Keratinocyte (primary cell): ENCODE measurements at regions not wholly inside any gene's neighbourhood (a gene's known extent, or its start where the extent isn't known, plus 50 kb on each side); places are given as distances from the start of the nearest gene placed in this dataset.

ENCODE experiments used
- DNase-seq: peaks from one replicate; pipeline ENCODE4 v3.0.0-alpha.2; 2011; ENCODE audit warnings: low read depth, missing footprints, low spot score
- FAIRE-seq: peaks from 2 replicates; lab custom pipeline; 2011; peaks lifted over from hg19 to GRCh38; lab: Jason Lieb, UNC
- H2AFZ ChIP-seq: 2 replicates; pipeline ENCODE4 v1.6.0; 2012; ENCODE audit warnings: low read length, control low read depth, inconsistent platforms; ENCODE audit not compliant: control insufficient read depth
- H3K27ac ChIP-seq: 2 replicates; pipeline ENCODE4 v1.5.1; 2011; ENCODE audit warnings: low read length; ENCODE audit not compliant: control insufficient read depth, insufficient read depth
- H3K27me3 ChIP-seq: 3 replicates; pipeline ENCODE4 v1.6.0; 2011; ENCODE audit warnings: low read length; ENCODE audit not compliant: control insufficient read depth, insufficient read depth; ENCODE audit errors: extremely low read depth
- H3K36me3 ChIP-seq, 2 experiments: 2 replicates in 1 of 2; 3 replicates in 1 of 2; pipeline ENCODE4 v1.5.1; 2011; ENCODE audit warnings: low read length in 2 of 2, mild to moderate bottlenecking in 1 of 2; ENCODE audit not compliant: control insufficient read depth in 2 of 2, insufficient read depth in 2 of 2; ENCODE audit errors: extremely low read depth in 1 of 2
- H3K4me1 ChIP-seq: 3 replicates; pipeline ENCODE4 v1.5.1; 2011; ENCODE audit warnings: low read length; ENCODE audit not compliant: control insufficient read depth, insufficient read depth; ENCODE audit errors: extremely low read depth
- H3K4me2 ChIP-seq: 3 replicates; pipeline ENCODE4 v1.6.0; 2011; ENCODE audit warnings: low read depth, low read length; ENCODE audit not compliant: control insufficient read depth, insufficient read depth; ENCODE audit errors: extremely low read depth
- H3K4me3 ChIP-seq, 3 experiments: fragments of 200-600 bp in 1 of 3; sonication (generic) in 1 of 3; 2 replicates in 2 of 3; 3 replicates in 1 of 3; pipeline ENCODE4 v1.5.1; 2011 to 2016; ENCODE audit warnings: low read length in 3 of 3, mild to moderate bottlenecking in 3 of 3, control low read depth in 2 of 3, inconsistent platforms in 1 of 3, low read depth in 1 of 3, mixed read lengths in 1 of 3, mixed run types in 1 of 3, moderate library complexity in 1 of 3; ENCODE audit not compliant: control insufficient read depth in 2 of 3, insufficient read depth in 2 of 3; ENCODE audit errors: extremely low read depth in 1 of 3
- H3K79me2 ChIP-seq: 2 replicates; pipeline ENCODE4 v1.6.0; 2012; ENCODE audit warnings: low read length; ENCODE audit not compliant: control insufficient read depth, insufficient read depth
- H3K9ac ChIP-seq: 3 replicates; pipeline ENCODE4 v1.6.0; 2011; ENCODE audit warnings: low read length; ENCODE audit not compliant: control insufficient read depth, insufficient read depth; ENCODE audit errors: extremely low read depth
- H3K9me1 ChIP-seq: 3 replicates; pipeline ENCODE4 v1.6.0; 2011; ENCODE audit warnings: low read length; ENCODE audit not compliant: control insufficient read depth, insufficient read depth; ENCODE audit errors: extremely low read depth
- H3K9me3 ChIP-seq: 2 replicates; pipeline ENCODE4 v1.5.1; 2012; ENCODE audit warnings: low read depth, low read length; ENCODE audit not compliant: control insufficient read depth
- H4K20me1 ChIP-seq: 3 replicates; pipeline ENCODE4 v1.6.0; 2011; ENCODE audit warnings: low read length; ENCODE audit not compliant: control insufficient read depth, insufficient read depth; ENCODE audit errors: extremely low read depth
- CTCF ChIP-seq, 3 experiments: IDR thresholded peaks in 1 of 3; conservative IDR thresholded peaks in 1 of 3; optimal IDR thresholded peaks in 1 of 3; 2 replicates in 2 of 3; 3 replicates in 1 of 3; pipeline versions ENCODE3 to v1.5.1; 2011; ENCODE audit warnings: low read length in 3 of 3, mild to moderate bottlenecking in 3 of 3, moderate library complexity in 2 of 3, control low read depth in 1 of 3, inconsistent platforms in 1 of 3; ENCODE audit not compliant: insufficient read depth in 2 of 3; ENCODE audit errors: extremely low read depth in 1 of 3
- EZH2 ChIP-seq: IDR thresholded peaks from one replicate; pipeline ENCODE4 v1.6.1; 2012; ENCODE audit warnings: inconsistent platforms, mild to moderate bottlenecking, low read length, moderate library complexity
- dilution Hi-C: fragments of 300-500 bp; cut with MboI; formaldehyde crosslinking; loops from one replicate; pipeline ENCODE4 v1.7.0; 2020; ENCODE audit warnings: low sequenced_read_pairs; ENCODE audit not compliant: extremely low pct_ligation_motif_present

GRCh38 chr2:4556135-4556896, 852.9 kb downstream of the DCDC2C start:
- FAIRE-seq = no peak
- no peak for DNase-seq
- no peaks in the 10 kb centered on the region for H3K36me3 ChIP-seq

GRCh38 chr2:4561196-4561595, 857.8 kb downstream of the DCDC2C start:
- no peak for DNase-seq
- Histone ChIP-seq H3K4me3 (no peak overlapping the region), H3K4me1 (no peaks in the 10 kb centered on the region), H3K9me3 (no peaks in the 10 kb centered on the region), H4K20me1 (no peaks in the 10 kb centered on the region), H3K27ac (no peak overlapping the region), H3K79me2 (no peaks in the 10 kb centered on the region), H3K36me3 (no peaks in the 10 kb centered on the region), H3K4me2 (no peak overlapping the region), H3K9ac (no peak overlapping the region), H3K9me1 (no peaks in the 10 kb centered on the region), H3K27me3 (no peaks in the 10 kb centered on the region), H2AFZ (no peak overlapping the region)
- no peak for FAIRE-seq
- TF ChIP-seq EZH2 (no peak), CTCF (optimal IDR thresholded peaks at IDR 0.05 in 1 of 3, IDR thresholded peaks at IDR 0.05 in 1 of 3, conservative IDR thresholded peaks at IDR 0.05 in 1 of 3; ENCODE audit: extremely low read depth in 1 of 3, insufficient read depth in 2 of 3, low read length in 3 of 3) (no peak)
- dilution Hi-C loops = no loop called here

More at GRCh38 chr2:4556135-4556896, 852.9 kb downstream of the DCDC2C start:
- Histone ChIP-seq H3K4me3 (no peak overlapping the region), H3K27ac (no peak overlapping the region), H3K27me3 (no peaks in the 10 kb centered on the region), H3K79me2 (no peaks in the 10 kb centered on the region), H2AFZ (no peak overlapping the region), H4K20me1 (no peaks in the 10 kb centered on the region), H3K9ac (no peak overlapping the region), H3K4me2 (no peak overlapping the region), H3K9me1 (no peaks in the 10 kb centered on the region), H3K4me1 (no peaks in the 10 kb centered on the region), H3K9me3 (no peaks in the 10 kb centered on the region)
- dilution Hi-C loops = no loop called here
- no peak for TF ChIP-seq CTCF (optimal IDR thresholded peaks at IDR 0.05 in 1 of 3, IDR thresholded peaks at IDR 0.05 in 1 of 3, conservative IDR thresholded peaks at IDR 0.05 in 1 of 3; ENCODE audit: extremely low read depth in 1 of 3, insufficient read depth in 2 of 3, low read length in 3 of 3)
- no peak for TF ChIP-seq EZH2
